ENCODE measurements at regions not wholly inside any gene's neighbourhood (a gene's known extent, or its start where the extent isn't known, plus 50 kb on each side); places are given as distances from the start of the nearest gene placed in this dataset.

DNA sequence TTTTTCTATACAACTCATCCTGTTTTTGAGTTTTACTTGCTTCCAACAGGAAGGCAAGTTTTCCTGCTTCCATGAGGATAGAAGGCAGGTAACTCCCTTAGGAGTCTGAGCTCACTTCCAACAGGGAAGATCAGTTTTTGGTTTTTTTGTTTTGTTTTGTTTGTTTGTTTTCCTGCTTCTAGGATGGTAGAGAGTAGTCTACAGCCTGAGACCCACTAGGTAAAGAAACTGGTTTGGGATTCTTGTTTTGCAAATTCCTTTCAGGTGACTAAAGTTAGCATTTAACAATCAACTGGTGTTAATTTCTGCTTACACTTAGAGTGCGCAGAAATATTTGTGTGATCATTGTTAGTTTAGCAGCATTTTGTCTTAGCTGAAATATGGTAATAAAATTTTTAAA, 227.8 kb upstream of the TACR3 start:
- TF ChIP-seq, protein P1, sequence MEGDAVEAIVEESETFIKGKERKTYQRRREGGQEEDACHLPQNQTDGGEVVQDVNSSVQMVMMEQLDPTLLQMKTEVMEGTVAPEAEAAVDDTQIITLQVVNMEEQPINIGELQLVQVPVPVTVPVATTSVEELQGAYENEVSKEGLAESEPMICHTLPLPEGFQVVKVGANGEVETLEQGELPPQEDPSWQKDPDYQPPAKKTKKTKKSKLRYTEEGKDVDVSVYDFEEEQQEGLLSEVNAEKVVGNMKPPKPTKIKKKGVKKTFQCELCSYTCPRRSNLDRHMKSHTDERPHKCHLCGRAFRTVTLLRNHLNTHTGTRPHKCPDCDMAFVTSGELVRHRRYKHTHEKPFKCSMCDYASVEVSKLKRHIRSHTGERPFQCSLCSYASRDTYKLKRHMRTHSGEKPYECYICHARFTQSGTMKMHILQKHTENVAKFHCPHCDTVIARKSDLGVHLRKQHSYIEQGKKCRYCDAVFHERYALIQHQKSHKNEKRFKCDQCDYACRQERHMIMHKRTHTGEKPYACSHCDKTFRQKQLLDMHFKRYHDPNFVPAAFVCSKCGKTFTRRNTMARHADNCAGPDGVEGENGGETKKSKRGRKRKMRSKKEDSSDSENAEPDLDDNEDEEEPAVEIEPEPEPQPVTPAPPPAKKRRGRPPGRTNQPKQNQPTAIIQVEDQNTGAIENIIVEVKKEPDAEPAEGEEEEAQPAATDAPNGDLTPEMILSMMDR (IDR thresholded peaks at IDR 0.05), result no peak
- no peak for TF ChIP-seq POLR2A (IDR thresholded peaks at IDR 0.05)
